ENCODE measurements at regions not wholly inside any gene's neighbourhood (a gene's known extent, or its start where the extent isn't known, plus 50 kb on each side); places are given as distances from the start of the nearest gene placed in this dataset.

DNA sequence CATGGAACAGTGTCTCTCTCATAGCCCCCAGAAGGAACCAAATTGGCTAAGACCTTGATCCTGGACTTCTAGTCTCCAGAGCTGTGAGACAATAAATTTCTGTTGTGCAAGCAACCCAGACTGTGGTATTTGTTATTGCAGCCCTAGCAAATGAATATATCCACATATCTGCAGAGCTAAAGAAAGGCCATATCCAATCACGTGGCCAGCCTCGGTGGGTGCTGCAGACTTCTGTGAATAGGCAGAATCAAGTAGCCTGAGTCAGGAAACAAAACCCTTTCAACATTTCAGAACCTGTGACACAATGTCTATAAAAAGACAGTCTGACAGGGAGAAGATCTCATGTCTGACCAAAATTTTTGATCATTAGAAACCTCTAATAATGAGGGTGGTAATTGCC lies 71.0 kb upstream of the CPM start:
- TF ChIP-seq EZH2 (IDR thresholded peaks at IDR 0.05; ENCODE audit: insufficient read depth, low read length) = no peak
- TF ChIP-seq CTCF (IDR thresholded peaks at IDR 0.05; ENCODE audit: insufficient read depth, low read depth, low read length) = no peak
